Endodermal cell (in vitro differentiated cells): ENCODE measurements at regions not wholly inside any gene's neighbourhood (a gene's known extent, or its start where the extent isn't known, plus 50 kb on each side); places are given as distances from the start of the nearest gene placed in this dataset.

Source experiments
- DNase-seq: peaks from one replicate; pipeline ENCODE4 v3.0.0-alpha.2; 2017
- H3K27ac ChIP-seq: 2 replicates; pipeline ENCODE4 v1.5.1; 2013; ENCODE audit warnings: mild to moderate bottlenecking, low read depth, low read length, moderate library complexity
- H3K27me3 ChIP-seq: 2 replicates; pipeline ENCODE4 v1.6.1; 2013; ENCODE audit warnings: mild to moderate bottlenecking, low read length, moderate library complexity; ENCODE audit not compliant: insufficient read depth, control insufficient read depth, poor library complexity, severe bottlenecking
- H3K36me3 ChIP-seq: 2 replicates; pipeline ENCODE4 v1.7.0; 2013; ENCODE audit warnings: mild to moderate bottlenecking, low read length, moderate library complexity; ENCODE audit not compliant: control insufficient read depth, insufficient read depth
- H3K4me1 ChIP-seq: one replicate; pipeline ENCODE4 v1.7.0; 2013; ENCODE audit warnings: low read length; ENCODE audit not compliant: control insufficient read depth, insufficient read depth
- H3K4me3 ChIP-seq: 2 replicates; pipeline ENCODE4 v1.5.1; 2013; ENCODE audit warnings: mild to moderate bottlenecking, low read length, moderate library complexity
- H3K9ac ChIP-seq: 2 replicates; pipeline ENCODE4 v1.6.1; 2013; ENCODE audit warnings: mild to moderate bottlenecking, low read length, moderate library complexity; ENCODE audit not compliant: poor library complexity, severe bottlenecking; ENCODE audit errors: extremely low read depth
- H3K9me3 ChIP-seq: 2 replicates; pipeline ENCODE4 v1.6.1; 2013; ENCODE audit warnings: mild to moderate bottlenecking, low read length, moderate library complexity; ENCODE audit not compliant: control insufficient read depth
- H3K27ac Mint-ChIP-seq: 2 replicates; pipeline ENCODE4 v1.8.0; 2020; ENCODE audit warnings: mixed read lengths
- H3K27me3 Mint-ChIP-seq: 2 replicates; pipeline ENCODE4 v1.8.0; 2021; ENCODE audit warnings: mild to moderate bottlenecking, mixed read lengths; ENCODE audit not compliant: insufficient read depth
- H3K36me3 Mint-ChIP-seq: 2 replicates; pipeline ENCODE4 v1.8.0; 2020; ENCODE audit warnings: low read depth, mixed read lengths
- H3K4me1 Mint-ChIP-seq: 2 replicates; pipeline ENCODE4 v1.8.0; 2020; ENCODE audit warnings: mixed read lengths
- H3K4me3 Mint-ChIP-seq: 2 replicates; pipeline ENCODE4 v1.8.0; 2020; ENCODE audit warnings: mild to moderate bottlenecking, moderate library complexity, mixed read lengths
- H3K9me3 Mint-ChIP-seq: 2 replicates; pipeline ENCODE4 v1.8.0; 2020; ENCODE audit warnings: mild to moderate bottlenecking, mixed read lengths
- WGBS, 2 experiments: methylation state at CpG; one replicate each; pipeline versions ENCODE4 v1.1.5 to v1.1.7; 2013; ENCODE audit warnings: missing lambda C conversion rate in 2 of 2, mixed read lengths in 1 of 2; ENCODE audit not compliant: insufficient coverage in 1 of 2, insufficient read length in 1 of 2; 5-methylcytosine and 5-hydroxymethylcytosine counted together
- TF ChIP-seq, protein P1 (sequence below): fragments of 200-600 bp; sonication (generic); conservative IDR thresholded peaks from 2 replicates; pipeline ENCODE4 v1.5.0; 2021; ENCODE audit warnings: antibody characterized with exemption, mild to moderate bottlenecking

DNA sequence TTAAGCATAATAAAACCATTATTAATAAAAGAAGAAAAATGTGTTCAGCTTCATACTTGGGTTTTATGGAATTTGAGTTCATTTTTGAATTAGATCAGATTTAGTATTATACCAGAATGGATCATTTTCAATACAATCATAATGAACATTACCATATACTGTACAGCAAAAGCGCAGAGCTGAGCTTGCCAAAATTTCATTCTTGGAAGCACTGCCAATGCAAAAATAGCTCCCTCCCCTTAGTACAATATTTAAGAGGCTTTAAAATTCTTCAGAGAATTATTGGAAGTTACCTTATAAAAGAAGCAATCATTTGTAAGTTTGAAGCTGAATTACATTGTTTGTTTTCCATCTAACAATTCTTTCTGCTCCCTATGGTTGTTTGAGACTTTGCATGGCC lies 938.1 kb upstream of the SLC39A10 start:
- Mint-ChIP-seq H3K9me3 (no peaks in the 10 kb centered on the region), H3K27me3 (no peaks in the 10 kb centered on the region), H3K4me1 (no peaks in the 10 kb centered on the region), H3K4me3 (no peak overlapping the region), H3K36me3 (no peaks in the 10 kb centered on the region), H3K27ac (no peak overlapping the region)
- Histone ChIP-seq H3K36me3 (no peaks in the 10 kb centered on the region), H3K4me3 (no peak overlapping the region), H3K9me3 (no peaks in the 10 kb centered on the region), H3K27me3 (no peaks in the 10 kb centered on the region), H3K4me1 (no peaks in the 10 kb centered on the region), H3K9ac (no peak overlapping the region), H3K27ac (no peak overlapping the region)
- no peak for DNase-seq
- WGBS, 2 experiments: 100% methylated on average over 1 of the region's 1 CpG; no CpG with 5 or more reads in 1 of the 2 experiments
- TF ChIP-seq, protein P1, sequence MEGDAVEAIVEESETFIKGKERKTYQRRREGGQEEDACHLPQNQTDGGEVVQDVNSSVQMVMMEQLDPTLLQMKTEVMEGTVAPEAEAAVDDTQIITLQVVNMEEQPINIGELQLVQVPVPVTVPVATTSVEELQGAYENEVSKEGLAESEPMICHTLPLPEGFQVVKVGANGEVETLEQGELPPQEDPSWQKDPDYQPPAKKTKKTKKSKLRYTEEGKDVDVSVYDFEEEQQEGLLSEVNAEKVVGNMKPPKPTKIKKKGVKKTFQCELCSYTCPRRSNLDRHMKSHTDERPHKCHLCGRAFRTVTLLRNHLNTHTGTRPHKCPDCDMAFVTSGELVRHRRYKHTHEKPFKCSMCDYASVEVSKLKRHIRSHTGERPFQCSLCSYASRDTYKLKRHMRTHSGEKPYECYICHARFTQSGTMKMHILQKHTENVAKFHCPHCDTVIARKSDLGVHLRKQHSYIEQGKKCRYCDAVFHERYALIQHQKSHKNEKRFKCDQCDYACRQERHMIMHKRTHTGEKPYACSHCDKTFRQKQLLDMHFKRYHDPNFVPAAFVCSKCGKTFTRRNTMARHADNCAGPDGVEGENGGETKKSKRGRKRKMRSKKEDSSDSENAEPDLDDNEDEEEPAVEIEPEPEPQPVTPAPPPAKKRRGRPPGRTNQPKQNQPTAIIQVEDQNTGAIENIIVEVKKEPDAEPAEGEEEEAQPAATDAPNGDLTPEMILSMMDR: no peak

DNA sequence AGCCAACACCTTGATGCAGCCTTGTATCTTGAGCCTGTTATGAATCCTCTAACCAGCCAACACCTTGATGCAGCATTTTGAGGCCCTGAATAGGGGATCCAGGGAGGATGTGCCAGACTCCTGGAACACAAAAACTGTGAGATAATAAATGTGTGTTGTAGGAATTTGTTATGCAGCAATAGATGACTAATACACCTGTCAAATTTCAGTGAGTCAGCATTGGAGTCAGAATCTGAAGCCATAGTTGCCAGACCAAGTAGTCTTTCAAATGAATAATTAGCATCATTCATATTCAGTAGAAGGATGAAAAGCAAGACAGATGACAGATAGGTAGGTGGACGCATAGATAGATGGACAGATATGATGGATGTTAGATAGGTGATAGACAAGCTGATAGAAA lies 942.5 kb upstream of the SLC39A10 start:
- Histone ChIP-seq H3K4me1 (no peaks in the 10 kb centered on the region), H3K36me3 (no peaks in the 10 kb centered on the region), H3K27me3 (no peaks in the 10 kb centered on the region), H3K4me3 (no peak overlapping the region), H3K9me3 (no peaks in the 10 kb centered on the region), H3K27ac (no peak overlapping the region), H3K9ac (no peak overlapping the region)
- Mint-ChIP-seq H3K27me3 (no peaks in the 10 kb centered on the region), H3K4me1 (no peaks in the 10 kb centered on the region), H3K27ac (no peak overlapping the region), H3K36me3 (no peaks in the 10 kb centered on the region), H3K9me3 (no peaks in the 10 kb centered on the region), H3K4me3 (no peak overlapping the region)
- TF ChIP-seq, protein P1: no peak
- WGBS, 2 experiments: 80 to 86% methylated on average over 1 of the region's 1 CpG
- DNase-seq: no peak

DNA sequence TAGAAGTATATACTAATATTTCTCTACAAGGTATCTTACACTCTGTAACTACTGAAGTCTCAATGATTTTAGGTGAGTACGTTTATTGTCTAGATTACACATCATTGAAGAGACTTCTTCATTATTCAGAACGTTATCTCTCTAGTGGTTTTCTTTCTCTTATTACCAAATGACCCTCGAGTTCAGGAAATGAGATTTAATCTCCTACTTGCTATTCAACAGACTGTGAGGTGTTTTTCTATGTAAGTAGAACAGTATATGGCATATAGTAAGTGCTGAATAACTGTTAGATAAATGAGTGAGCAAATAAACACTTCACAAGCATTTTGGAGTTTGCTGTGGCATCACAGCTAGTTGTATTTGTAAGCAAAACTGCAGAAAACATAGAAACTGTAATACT lies 947.2 kb upstream of the SLC39A10 start:
- Histone ChIP-seq H3K36me3 (no peaks in the 10 kb centered on the region), H3K27me3 (no peaks in the 10 kb centered on the region), H3K4me1 (no peaks in the 10 kb centered on the region), H3K4me3 (no peak overlapping the region), H3K9me3 (no peaks in the 10 kb centered on the region), H3K9ac (no peak overlapping the region), H3K27ac (no peak overlapping the region)
- Mint-ChIP-seq H3K4me1 (no peaks in the 10 kb centered on the region), H3K4me3 (no peak overlapping the region), H3K27ac (no peak overlapping the region), H3K9me3 (no peaks in the 10 kb centered on the region), H3K27me3 (no peaks in the 10 kb centered on the region), H3K36me3 (no peaks in the 10 kb centered on the region)
- DNase-seq: no peak
- WGBS, 2 experiments: 78 to 80% methylated on average over 1 to 3 of the region's 3 CpGs
- TF ChIP-seq, protein P1: no peak
